Hepatocyte (in vitro differentiated cells): ENCODE measurements at regions not wholly inside any gene's neighbourhood (a gene's known extent, or its start where the extent isn't known, plus 50 kb on each side); places are given as distances from the start of the nearest gene placed in this dataset.
A peak's percentile ranks its signal among the peaks of the same experiment; 100 is the strongest.

Experiments used
- CTCF ChIP-seq: fragments of 200-600 bp; sonication (generic); IDR thresholded peaks from 2 replicates; pipeline ENCODE4 v1.5.1; 2016; ENCODE audit warnings: antibody characterized with exemption, mild to moderate bottlenecking; ENCODE audit not compliant: poor library complexity
- EZH2 ChIP-seq: fragments of 200-600 bp; sonication (generic); IDR thresholded peaks from 2 replicates; pipeline ENCODE4 v1.6.1; 2016; ENCODE audit warnings: antibody characterized with exemption, mild to moderate bottlenecking, borderline replicate concordance
- EZH2phosphoT487 ChIP-seq: fragments of 200-600 bp; sonication (generic); IDR thresholded peaks from one replicate; pipeline ENCODE4 v1.6.1; 2018; ENCODE audit warnings: antibody characterized with exemption, mild to moderate bottlenecking, low read depth, moderate library complexity; ENCODE audit not compliant: unreplicated experiment, severe bottlenecking

- TF ChIP-seq CTCF, result peak; percentile 14
- TF ChIP-seq EZH2phosphoT487, result no peak
- TF ChIP-seq EZH2, result no peak
These were observed 221.7 kb upstream of the GPC6 start for GRCh38 chr13:93004919-93005318.
